ENCODE measurements at regions not wholly inside any gene's neighbourhood (a gene's known extent, or its start where the extent isn't known, plus 50 kb on each side); places are given as distances from the start of the nearest gene placed in this dataset.
"Not testable (repeated sequence)": the region's sequence is repeated elsewhere in the genome, so short reads cannot be mapped to it uniquely, and the experiment has no call there.

- no peak for DNase-seq (ENCODE audit: insufficient read length, low spot score, missing footprints)
- Histone ChIP-seq H2AFZ (ENCODE audit: low read length) (no peak overlapping the region), H3K27ac (ENCODE audit: low read depth, low read length) (no peak overlapping the region), H3K36me3 (ENCODE audit: insufficient read depth, low read length) (no peaks in the 10 kb centered on the region), H3K4me3 (ENCODE audit: insufficient read depth, low read length) (no peak overlapping the region), H3K27me3 (ENCODE audit: insufficient read depth, low read length) (no peaks in the 10 kb centered on the region), H3K4me1 (ENCODE audit: insufficient read depth, low read length) (peaks cover 36% of the 10 kb centered on the region), H3K9me3 (ENCODE audit: low read depth, low read length) (no peaks in the 10 kb centered on the region), H3K79me2 (ENCODE audit: insufficient read depth, low read length) (no peaks in the 10 kb centered on the region), H4K20me1 (ENCODE audit: insufficient read depth, low read length) (no peaks in the 10 kb centered on the region), H3K4me2 (ENCODE audit: insufficient read depth, low read length) (no peak overlapping the region)
- TF ChIP-seq CTCF (IDR thresholded peaks at IDR 0.05; ENCODE audit: extremely low read depth, low read depth, low read length) = no peak
These were observed 51.0 kb downstream of the FHIP2A start for GRCh38 chr10:114872519-114873087.

GRCh38 chr10:114874827-114875411 lies 53.3 kb downstream of the FHIP2A start:
- H2AFZ ChIP-seq (ENCODE audit: low read length) = no peak overlapping the region

GRCh38 chr10:114875590-114876081 lies 54.1 kb downstream of the FHIP2A start:
- H3K79me2 ChIP-seq (ENCODE audit: insufficient read depth, low read length); H2AFZ ChIP-seq (ENCODE audit: low read length); DNase-seq (ENCODE audit: insufficient read length, low spot score, missing footprints); H3K4me3 ChIP-seq (ENCODE audit: insufficient read depth, low read length); H3K4me2 ChIP-seq (ENCODE audit: insufficient read depth, low read length); H4K20me1 ChIP-seq (ENCODE audit: insufficient read depth, low read length); H3K36me3 ChIP-seq (ENCODE audit: insufficient read depth, low read length); H3K27me3 ChIP-seq (ENCODE audit: insufficient read depth, low read length); H3K27ac ChIP-seq (ENCODE audit: low read depth, low read length); H3K9me3 ChIP-seq (ENCODE audit: low read depth, low read length): not testable (repeated sequence)
- peaks cover 21% of the 10 kb centered on the region for H3K4me1 ChIP-seq (ENCODE audit: insufficient read depth, low read length)

More at GRCh38 chr10:114874827-114875411, 53.3 kb downstream of the FHIP2A start:
- Histone ChIP-seq H3K27me3 (ENCODE audit: insufficient read depth, low read length) (no peaks in the 10 kb centered on the region), H3K4me3 (ENCODE audit: insufficient read depth, low read length) (no peak overlapping the region), H4K20me1 (ENCODE audit: insufficient read depth, low read length) (no peaks in the 10 kb centered on the region), H3K36me3 (ENCODE audit: insufficient read depth, low read length) (no peaks in the 10 kb centered on the region), H3K79me2 (ENCODE audit: insufficient read depth, low read length) (no peaks in the 10 kb centered on the region), H3K27ac (ENCODE audit: low read depth, low read length) (no peak overlapping the region), H3K4me1 (ENCODE audit: insufficient read depth, low read length) (peaks cover 28% of the 10 kb centered on the region), H3K9me3 (ENCODE audit: low read depth, low read length) (no peaks in the 10 kb centered on the region), H3K4me2 (ENCODE audit: insufficient read depth, low read length) (no peak overlapping the region)
- TF ChIP-seq CTCF (IDR thresholded peaks at IDR 0.05; ENCODE audit: extremely low read depth, low read depth, low read length) = no peak
- no peak for DNase-seq (ENCODE audit: insufficient read length, low spot score, missing footprints)

GRCh38 chr10:114876169-114876568 lies 54.6 kb downstream of the FHIP2A start:
- no peak for DNase-seq (ENCODE audit: insufficient read length, low spot score, missing footprints)
- Histone ChIP-seq H3K27me3 (ENCODE audit: insufficient read depth, low read length) (no peaks in the 10 kb centered on the region), H3K4me2 (ENCODE audit: insufficient read depth, low read length) (no peak overlapping the region), H3K27ac (ENCODE audit: low read depth, low read length) (no peak overlapping the region), H2AFZ (ENCODE audit: low read length) (no peak overlapping the region), H4K20me1 (ENCODE audit: insufficient read depth, low read length) (no peaks in the 10 kb centered on the region), H3K79me2 (ENCODE audit: insufficient read depth, low read length) (no peaks in the 10 kb centered on the region), H3K4me1 (ENCODE audit: insufficient read depth, low read length) (peaks cover 22% of the 10 kb centered on the region), H3K36me3 (ENCODE audit: insufficient read depth, low read length) (no peaks in the 10 kb centered on the region), H3K9me3 (ENCODE audit: low read depth, low read length) (no peaks in the 10 kb centered on the region), H3K4me3 (ENCODE audit: insufficient read depth, low read length) (no peak overlapping the region)
- no peak for TF ChIP-seq CTCF (IDR thresholded peaks at IDR 0.05; ENCODE audit: extremely low read depth, low read depth, low read length)
